SK-N-SH (cell line): ENCODE measurements at regions not wholly inside any gene's neighbourhood (a gene's known extent, or its start where the extent isn't known, plus 50 kb on each side); places are given as distances from the start of the nearest gene placed in this dataset.

Experiments used
- CTCF ChIA-PET: fragments of 300-600, 350-600 bp; formaldehyde crosslinking; extraction: SDS; loops from one replicate; lab custom pipeline; 2021; lab: Yijun Ruan, JAX
- POLR2A ChIA-PET: fragments of 350-600 bp; sonication (Branson Sonifier 250); formaldehyde crosslinking; extraction: SDS; loops from one replicate; lab custom pipeline; 2020; ENCODE audit warnings: antibody characterized with exemption, inconsistent platforms; lab: Yijun Ruan, JAX
- DNase-seq: peaks from one replicate; pipeline ENCODE4 v3.0.0; 2012
- H2AFZ ChIP-seq: fragments of 200-600 bp; sonication (generic); 2 replicates; pipeline ENCODE4 v1.8.1; 2016; ENCODE audit warnings: antibody characterized with exemption, mild to moderate bottlenecking, low read depth
- H3F3A ChIP-seq: fragments of 200-600 bp; sonication (generic); replicated peaks from 2 replicates; pipeline ENCODE3; 2016; ENCODE audit warnings: antibody characterized with exemption, mild to moderate bottlenecking; ENCODE audit not compliant: insufficient read depth
- H3K27ac ChIP-seq, 2 experiments: fragments of 200-500 bp in 1 of 2; fragments of 200-600 bp in 1 of 2; sonication (Bioruptor generic) in 1 of 2; sonication (generic), shearing (Covaris generic) in 1 of 2; 2 replicates each; pipeline versions ENCODE4 v1.5.1 to v1.6.1; 2014 to 2016; ENCODE audit warnings: low read depth in 2 of 2, inconsistent platforms in 1 of 2, low read length in 1 of 2, mild to moderate bottlenecking in 1 of 2, mixed read lengths in 1 of 2
- H3K27me3 ChIP-seq: fragments of 200-600 bp; sonication (generic), shearing (Covaris generic); 2 replicates; pipeline ENCODE4 v1.6.1; 2016; ENCODE audit warnings: mixed run types; ENCODE audit not compliant: insufficient read depth
- H3K36me3 ChIP-seq, 2 experiments: fragments of 200-500 bp in 1 of 2; fragments of 200-600 bp in 1 of 2; sonication (Bioruptor generic) in 1 of 2; sonication (generic) in 1 of 2; replicated peaks in 1 of 2; 2 replicates each; pipeline versions ENCODE3 to v1.5.1; 2014 to 2016; ENCODE audit warnings: low read length in 1 of 2, mild to moderate bottlenecking in 1 of 2; ENCODE audit not compliant: insufficient read depth in 2 of 2, control insufficient read depth in 1 of 2
- H3K4me1 ChIP-seq, 2 experiments: fragments of 200-500 bp in 1 of 2; fragments of 200-600 bp in 1 of 2; sonication (Bioruptor generic) in 1 of 2; sonication (generic), shearing (Covaris generic) in 1 of 2; 2 replicates each; pipeline versions ENCODE4 v1.5.1 to v1.6.1; 2014 to 2016; ENCODE audit warnings: low read depth in 1 of 2, low read length in 1 of 2, mixed run types in 1 of 2; ENCODE audit not compliant: insufficient read depth in 2 of 2, control insufficient read depth in 1 of 2
- H3K4me2 ChIP-seq: fragments of 200-600 bp; sonication (generic), shearing (Covaris generic); 2 replicates; pipeline ENCODE4 v1.6.1; 2017; ENCODE audit warnings: mixed run types
- H3K4me3 ChIP-seq, 2 experiments: fragments of 200-500 bp in 1 of 2; fragments of 200-600 bp in 1 of 2; sonication (Bioruptor generic) in 1 of 2; sonication (generic), shearing (Covaris generic) in 1 of 2; 2 replicates each; pipeline versions ENCODE4 v1.5.1 to v1.8.1; 2014 to 2016; ENCODE audit warnings: low read depth in 2 of 2, inconsistent platforms in 1 of 2, low read length in 1 of 2, mild to moderate bottlenecking in 1 of 2, mixed read lengths in 1 of 2, moderate library complexity in 1 of 2
- H3K79me2 ChIP-seq: fragments of 200-600 bp; sonication (generic); 2 replicates; pipeline ENCODE4 v1.8.1; 2017; ENCODE audit warnings: mild to moderate bottlenecking; ENCODE audit not compliant: insufficient read depth
- H3K9ac ChIP-seq: fragments of 200-600 bp; sonication (generic); 2 replicates; pipeline ENCODE4 v1.6.1; 2017; ENCODE audit warnings: mixed run types
- H3K9me2 ChIP-seq: fragments of 200-600 bp; sonication (generic); 2 replicates; pipeline ENCODE4 v1.6.1; 2017; ENCODE audit warnings: mixed run types
- H3K9me3 ChIP-seq: fragments of 200-600 bp; sonication (generic); 2 replicates; pipeline ENCODE4 v1.6.1; 2017; ENCODE audit warnings: mixed run types, mild to moderate bottlenecking, moderate library complexity
- H4K20me1 ChIP-seq: fragments of 200-600 bp; sonication (generic); 2 replicates; pipeline ENCODE4 v1.6.1; 2017; ENCODE audit warnings: mild to moderate bottlenecking, mixed run types; ENCODE audit not compliant: insufficient read depth
- ELF1 ChIP-seq: IDR thresholded peaks from 2 replicates; pipeline ENCODE4 v1.4.0; 2012
- EP300 ChIP-seq, 2 experiments: IDR thresholded peaks; 2 replicates each; pipeline versions ENCODE4 v1.4.0 to v1.6.1; 2012; ENCODE audit warnings: borderline replicate concordance in 1 of 2, low read depth in 1 of 2, low read length in 1 of 2
- EZH2phosphoT487 ChIP-seq: fragments of 200-600 bp; sonication (generic); IDR thresholded peaks from 2 replicates; pipeline ENCODE4 v1.6.1; 2017; ENCODE audit warnings: low read depth, mixed run types, mild to moderate bottlenecking, antibody characterized with exemption, moderate library complexity, borderline replicate concordance
- FOSL2 ChIP-seq: IDR thresholded peaks from 2 replicates; pipeline ENCODE4 v1.4.0; 2012; ENCODE audit warnings: low read depth, mild to moderate bottlenecking, moderate library complexity, borderline replicate concordance
- FOXM1 ChIP-seq: IDR thresholded peaks from 2 replicates; pipeline ENCODE4 v1.4.0; 2012; ENCODE audit warnings: low read depth, mild to moderate bottlenecking
- GABPA ChIP-seq: IDR thresholded peaks from 2 replicates; pipeline ENCODE4 v1.4.0; 2012; ENCODE audit warnings: low read depth, mild to moderate bottlenecking
- JUND ChIP-seq: IDR thresholded peaks from 2 replicates; pipeline ENCODE4 v1.4.0; 2012
- MEF2A ChIP-seq: IDR thresholded peaks from 2 replicates; pipeline ENCODE4 v1.4.0; 2012; ENCODE audit warnings: low read depth, borderline replicate concordance
- NRF1 ChIP-seq: IDR thresholded peaks from 2 replicates; pipeline ENCODE4 v1.6.1; 2012; ENCODE audit warnings: low read depth, mild to moderate bottlenecking, low read length
- POLR2AphosphoS5 ChIP-seq: IDR thresholded peaks from 2 replicates; pipeline ENCODE4 v1.6.1; 2012; ENCODE audit warnings: low read depth, low read length
- RAD21 ChIP-seq: IDR thresholded peaks from 2 replicates; pipeline ENCODE4 v1.6.1; 2012; ENCODE audit warnings: mild to moderate bottlenecking, low read length
- RFX5 ChIP-seq: IDR thresholded peaks from 2 replicates; pipeline ENCODE4 v1.6.1; 2012; ENCODE audit warnings: mild to moderate bottlenecking, improper control_type of control experiment, low read length
- SIN3A ChIP-seq: IDR thresholded peaks from 2 replicates; pipeline ENCODE4 v1.6.1; 2012; ENCODE audit warnings: low read depth, mild to moderate bottlenecking, low read length, moderate library complexity, borderline replicate concordance
- TAF1 ChIP-seq: IDR thresholded peaks from 2 replicates; pipeline ENCODE4 v1.6.1; 2012; ENCODE audit warnings: low read depth, mild to moderate bottlenecking, low read length, moderate library complexity, borderline replicate concordance
- TCF12 ChIP-seq: IDR thresholded peaks from 2 replicates; pipeline ENCODE4 v1.4.0; 2012
- WGBS: methylation state at CpG from one replicate; pipeline ENCODE4 v1.1.6; 2017; ENCODE audit warnings: low lambda C conversion rate; 5-methylcytosine and 5-hydroxymethylcytosine counted together
- TF ChIP-seq, protein P1 (sequence below): IDR thresholded peaks from 2 replicates; pipeline ENCODE4 v1.4.0; 2012; ENCODE audit warnings: low read depth, borderline replicate concordance
- TF ChIP-seq, protein P2 (sequence below): fragments of 150-350 bp; IDR thresholded peaks from 2 replicates; pipeline ENCODE4 v1.6.1; 2017; ENCODE audit warnings: antibody characterized with exemption, low read length, low read depth, borderline replicate concordance
- TF ChIP-seq, protein P3 (sequence below): IDR thresholded peaks from 2 replicates; pipeline ENCODE4 v1.4.0; 2012; ENCODE audit warnings: low read depth, borderline replicate concordance

DNA sequence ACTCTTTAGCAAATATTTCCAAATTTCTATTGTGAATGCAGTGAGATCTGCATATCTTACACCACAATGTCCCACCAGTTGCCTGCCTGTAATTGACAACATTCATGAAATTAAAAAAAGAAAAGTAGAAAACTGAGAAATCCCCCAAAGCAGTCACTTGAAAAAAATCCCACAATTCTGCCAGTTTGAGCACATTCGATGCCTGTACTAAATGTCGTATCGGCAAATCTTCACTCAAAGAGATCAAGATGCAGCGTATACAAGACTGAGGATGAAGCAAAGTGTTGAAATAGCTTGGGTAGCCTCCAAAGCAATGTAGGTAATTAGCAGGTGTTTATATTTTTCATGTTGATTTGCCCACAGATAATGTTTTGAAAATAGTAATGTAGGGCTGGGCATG, 186.7 kb upstream of the ZEB2 start:
- no peak for DNase-seq
- no peaks in the 10 kb centered on the region for H3K9me2 ChIP-seq
- no peak overlapping the region for H3K4me2 ChIP-seq
- CTCF ChIA-PET, result no interaction called here
- H3K9me3 ChIP-seq, result no peaks in the 10 kb centered on the region
- peaks cover 0 to 4% of the 10 kb centered on the region in 2 experiments; a peak in 2 of 4 replicates for H3K4me1 ChIP-seq
- H2AFZ ChIP-seq, result no peak overlapping the region
- no peaks in the 10 kb centered on the region for H3K79me2 ChIP-seq
- H3K9ac ChIP-seq, result no peak overlapping the region
- H4K20me1 ChIP-seq, result no peaks in the 10 kb centered on the region
- H3K27me3 ChIP-seq, result no peaks in the 10 kb centered on the region
- H3K36me3 ChIP-seq, result no peaks in the 10 kb centered on the region
- TF ChIP-seq MEF2A, result no peak
- TF ChIP-seq POLR2AphosphoS5, result no peak
- no peak for TF ChIP-seq JUND
- TF ChIP-seq TCF12, result no peak
- TF ChIP-seq ELF1, result no peak
- TF ChIP-seq, protein P1, sequence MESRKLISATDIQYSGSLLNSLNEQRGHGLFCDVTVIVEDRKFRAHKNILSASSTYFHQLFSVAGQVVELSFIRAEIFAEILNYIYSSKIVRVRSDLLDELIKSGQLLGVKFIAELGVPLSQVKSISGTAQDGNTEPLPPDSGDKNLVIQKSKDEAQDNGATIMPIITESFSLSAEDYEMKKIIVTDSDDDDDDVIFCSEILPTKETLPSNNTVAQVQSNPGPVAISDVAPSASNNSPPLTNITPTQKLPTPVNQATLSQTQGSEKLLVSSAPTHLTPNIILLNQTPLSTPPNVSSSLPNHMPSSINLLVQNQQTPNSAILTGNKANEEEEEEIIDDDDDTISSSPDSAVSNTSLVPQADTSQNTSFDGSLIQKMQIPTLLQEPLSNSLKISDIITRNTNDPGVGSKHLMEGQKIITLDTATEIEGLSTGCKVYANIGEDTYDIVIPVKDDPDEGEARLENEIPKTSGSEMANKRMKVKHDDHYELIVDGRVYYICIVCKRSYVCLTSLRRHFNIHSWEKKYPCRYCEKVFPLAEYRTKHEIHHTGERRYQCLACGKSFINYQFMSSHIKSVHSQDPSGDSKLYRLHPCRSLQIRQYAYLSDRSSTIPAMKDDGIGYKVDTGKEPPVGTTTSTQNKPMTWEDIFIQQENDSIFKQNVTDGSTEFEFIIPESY, result no peak
- no peak for TF ChIP-seq RAD21
- TF ChIP-seq, protein P2, sequence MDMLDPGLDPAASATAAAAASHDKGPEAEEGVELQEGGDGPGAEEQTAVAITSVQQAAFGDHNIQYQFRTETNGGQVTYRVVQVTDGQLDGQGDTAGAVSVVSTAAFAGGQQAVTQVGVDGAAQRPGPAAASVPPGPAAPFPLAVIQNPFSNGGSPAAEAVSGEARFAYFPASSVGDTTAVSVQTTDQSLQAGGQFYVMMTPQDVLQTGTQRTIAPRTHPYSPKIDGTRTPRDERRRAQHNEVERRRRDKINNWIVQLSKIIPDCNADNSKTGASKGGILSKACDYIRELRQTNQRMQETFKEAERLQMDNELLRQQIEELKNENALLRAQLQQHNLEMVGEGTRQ, result no peak
- no peak for TF ChIP-seq NRF1
- TF ChIP-seq TAF1, result no peak
- TF ChIP-seq EP300 (IDR thresholded peaks at IDR 0.05; ENCODE audit: borderline replicate concordance in 1 of 2, low read depth in 1 of 2, low read length in 1 of 2), result no peak
- no peak for TF ChIP-seq FOXM1
- TF ChIP-seq, protein P3, sequence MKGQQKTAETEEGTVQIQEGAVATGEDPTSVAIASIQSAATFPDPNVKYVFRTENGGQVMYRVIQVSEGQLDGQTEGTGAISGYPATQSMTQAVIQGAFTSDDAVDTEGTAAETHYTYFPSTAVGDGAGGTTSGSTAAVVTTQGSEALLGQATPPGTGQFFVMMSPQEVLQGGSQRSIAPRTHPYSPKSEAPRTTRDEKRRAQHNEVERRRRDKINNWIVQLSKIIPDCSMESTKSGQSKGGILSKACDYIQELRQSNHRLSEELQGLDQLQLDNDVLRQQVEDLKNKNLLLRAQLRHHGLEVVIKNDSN, result no peak
- no peak for TF ChIP-seq GABPA
- no peak for TF ChIP-seq SIN3A
- no peak for TF ChIP-seq RFX5
- TF ChIP-seq FOSL2, result no peak
- no peak for TF ChIP-seq EZH2phosphoT487
- POLR2A ChIA-PET, result no interaction called here
- H3K27ac ChIP-seq, result no peak overlapping the region
- no peaks in the 10 kb centered on the region for H3F3A ChIP-seq
- 99% methylated on average over 4 of the region's 4 CpGs for WGBS
- H3K4me3 ChIP-seq, result no peak overlapping the region
